NB4 (cell line): ENCODE measurements at regions not wholly inside any gene's neighbourhood (a gene's known extent, or its start where the extent isn't known, plus 50 kb on each side); places are given as distances from the start of the nearest gene placed in this dataset.

Source experiments
- DNase-seq: peaks from one replicate; pipeline ENCODE4 v3.0.0; 2010; ENCODE audit warnings: low read depth
- H3K4me3 ChIP-seq: one replicate; pipeline ENCODE4 v1.5.1; 2011; ENCODE audit warnings: mild to moderate bottlenecking, low read depth, low read length, moderate library complexity
- CTCF ChIP-seq: IDR thresholded peaks from one replicate; pipeline ENCODE4 v1.5.1; 2012; ENCODE audit warnings: low read depth, low read length
- MAX ChIP-seq: IDR thresholded peaks from 2 replicates; pipeline ENCODE4 v1.6.1; 2011; ENCODE audit warnings: low read depth, low read length
- MYC ChIP-seq: IDR thresholded peaks from 2 replicates; pipeline ENCODE4 v1.6.1; 2011; ENCODE audit warnings: low read depth, low read length
- POLR2A ChIP-seq: IDR thresholded peaks from 2 replicates; pipeline ENCODE4 v1.6.1; 2011; ENCODE audit warnings: mild to moderate bottlenecking; ENCODE audit not compliant: insufficient read length; ENCODE audit errors: extremely low read depth

DNA sequence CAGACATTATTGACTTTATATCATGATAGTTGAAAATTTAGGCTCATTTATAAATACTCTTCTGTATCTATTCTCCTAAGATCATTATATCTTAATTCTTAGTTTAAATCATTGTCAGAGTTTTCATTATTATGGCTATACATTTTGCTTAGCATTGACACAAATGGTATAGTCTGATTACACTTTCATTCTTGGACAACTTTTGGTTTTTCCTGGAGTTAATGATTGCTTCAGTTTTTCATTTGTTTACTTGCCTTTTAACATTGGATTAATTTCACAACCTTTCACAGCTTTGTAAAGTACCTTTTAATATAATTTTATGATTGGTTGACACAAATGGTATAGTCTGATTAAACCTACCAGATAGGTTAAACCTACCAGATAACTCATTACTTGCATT lies 298.2 kb downstream of the DYSF start:
- DNase-seq = no peak
- no peak overlapping the region for H3K4me3 ChIP-seq
- no peak for TF ChIP-seq MAX
- no peak for TF ChIP-seq MYC
- no peak for TF ChIP-seq CTCF
- TF ChIP-seq POLR2A = no peak

DNA sequence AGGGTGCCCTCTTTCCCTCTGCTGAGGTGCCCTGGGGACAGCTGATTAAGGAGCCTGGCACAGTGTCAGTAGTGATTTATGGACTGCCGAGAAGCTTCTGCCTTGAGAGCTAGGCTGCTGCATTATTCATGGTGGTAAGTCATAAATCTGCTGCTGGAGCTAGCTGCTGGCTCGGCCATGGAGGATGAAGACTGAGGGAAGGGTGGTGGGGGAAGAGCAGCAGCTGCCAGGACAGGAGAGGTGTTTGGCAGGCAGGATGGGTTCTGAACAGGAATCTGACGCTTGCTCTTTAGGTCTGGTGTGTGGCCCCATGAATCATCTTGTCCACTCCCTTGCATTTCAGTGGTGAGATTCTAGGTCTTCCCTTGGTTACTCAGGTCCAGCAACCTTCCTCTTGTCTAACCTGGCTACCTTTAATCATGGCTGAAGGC lies 296.3 kb downstream of the DYSF start:
- TF ChIP-seq MAX (no peak), MYC (no peak), POLR2A (no peak), CTCF (no peak)
- DNase-seq = no peak
- H3K4me3 ChIP-seq = no peak overlapping the region

DNA sequence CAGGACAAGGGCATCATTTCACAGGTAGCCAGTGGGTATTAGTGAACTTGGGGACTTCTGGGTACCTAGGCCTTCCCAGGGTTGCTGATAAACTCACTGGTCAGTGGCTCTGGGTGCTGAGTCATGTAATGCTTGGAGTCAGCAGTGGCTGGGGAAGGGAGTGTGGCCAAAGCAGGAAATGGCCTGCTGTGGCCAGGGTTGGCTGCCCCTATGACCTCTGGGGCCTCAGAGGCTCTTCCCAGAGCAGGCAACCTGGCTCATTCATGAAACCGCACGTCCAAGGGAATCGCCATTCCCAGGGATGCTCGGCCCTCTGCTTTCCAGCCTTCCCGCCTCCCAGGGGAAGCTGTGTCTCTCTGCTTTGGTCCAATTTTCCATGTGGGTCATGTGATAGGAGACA lies 294.9 kb downstream of the DYSF start:
- H3K4me3 ChIP-seq = no peak overlapping the region
- no peak for DNase-seq
- TF ChIP-seq CTCF (no peak), MAX (no peak)

DNA sequence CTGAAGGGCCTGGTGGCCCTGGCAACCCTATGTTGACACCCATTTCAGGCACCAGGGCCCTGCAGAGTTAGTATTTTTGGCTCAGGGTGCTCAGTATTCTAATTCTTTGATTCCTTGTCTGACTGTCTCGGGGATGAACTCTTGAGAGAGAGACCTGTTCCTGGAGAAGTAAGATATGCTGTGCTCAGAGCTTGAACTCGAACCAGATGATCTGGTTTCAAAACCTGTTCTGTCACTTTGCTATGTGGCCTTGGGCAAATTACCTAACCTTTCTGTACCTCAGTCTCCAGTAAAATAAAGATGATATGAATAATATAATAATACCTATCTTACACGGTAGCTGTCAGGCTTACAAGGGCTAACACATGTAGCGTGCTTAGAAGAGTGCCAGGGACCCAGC lies 294.2 kb downstream of the DYSF start:
- TF ChIP-seq MYC (no peak), CTCF (no peak), POLR2A (no peak), MAX (no peak)
- H3K4me3 ChIP-seq = no peak overlapping the region
- DNase-seq = no peak

DNA sequence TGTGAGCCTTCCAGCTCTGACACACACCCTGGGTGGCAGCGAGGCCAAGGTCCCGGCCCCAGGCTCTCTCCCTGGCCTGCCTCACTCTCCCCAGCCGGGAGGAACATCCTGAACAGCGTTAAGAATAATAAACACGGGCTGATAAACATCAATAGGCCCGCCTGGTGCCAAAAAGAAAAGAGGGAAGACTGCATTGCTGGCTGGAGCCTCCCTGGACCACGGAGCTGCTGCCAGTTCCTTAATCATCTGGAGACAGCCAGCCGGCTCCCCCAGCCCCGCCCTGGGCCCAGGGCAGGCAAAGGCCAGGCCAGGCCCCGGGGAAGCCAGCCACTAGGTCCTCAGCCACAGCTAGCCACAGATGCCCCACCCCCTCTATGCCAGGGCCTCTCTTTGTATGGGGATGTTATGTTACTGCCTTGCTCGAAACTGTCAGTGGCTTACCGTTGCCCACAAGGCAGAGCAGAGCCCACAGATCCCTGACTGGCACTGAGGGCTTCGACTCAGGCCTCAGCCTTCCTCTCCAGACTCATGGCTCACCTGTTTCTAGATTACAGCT lies 293.7 kb downstream of the DYSF start:
- no peak overlapping the region for H3K4me3 ChIP-seq
- TF ChIP-seq POLR2A = no peak
- TF ChIP-seq MYC = no peak
- TF ChIP-seq MAX = no peak
- TF ChIP-seq CTCF = no peak
- DNase-seq = peak; percentile 16

DNA sequence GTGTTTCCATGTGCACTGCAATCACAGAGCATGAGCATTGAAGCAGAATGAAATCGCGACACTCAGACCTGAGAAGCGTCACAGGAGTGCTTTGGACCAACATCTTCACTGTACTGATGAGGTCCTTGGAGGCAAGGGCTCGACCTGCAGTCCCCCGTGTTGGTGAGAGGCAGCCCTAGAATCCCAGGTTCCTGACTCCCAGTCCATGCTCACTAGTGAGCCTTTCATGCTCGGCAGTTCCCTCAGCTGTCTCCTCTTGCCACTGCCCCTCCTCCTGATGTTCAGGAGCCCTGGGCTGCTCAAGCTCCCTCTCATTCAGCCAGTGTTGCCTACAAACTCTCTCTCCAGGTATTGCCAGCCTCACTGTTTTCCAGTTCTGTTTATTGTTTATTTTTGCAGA lies 291.4 kb downstream of the DYSF start:
- no peak overlapping the region for H3K4me3 ChIP-seq
- TF ChIP-seq CTCF (no peak), MAX (no peak), POLR2A (no peak), MYC (no peak)
- no peak for DNase-seq
